ENCODE measurements at regions not wholly inside any gene's neighbourhood (a gene's known extent, or its start where the extent isn't known, plus 50 kb on each side); places are given as distances from the start of the nearest gene placed in this dataset.

GRCh38 chr13:80040981-80041317, 300.0 kb downstream of the SPRY2 start:
- no peak for DNase-seq
- CTCF ChIA-PET = no interaction called here
- Mint-ChIP-seq H3K27me3 (no peaks in the 10 kb centered on the region), H3K9me3 (no peaks in the 10 kb centered on the region), H3K4me1 (no peaks in the 10 kb centered on the region), H3K36me3 (no peaks in the 10 kb centered on the region), H3K4me3 (no peak overlapping the region), H3K27ac (no peak overlapping the region)

GRCh38 chr13:80040196-80040980, 300.5 kb downstream of the SPRY2 start:
- no peak overlapping the region for H3K4me3 Mint-ChIP-seq

GRCh38 chr13:80039000-80039399, 301.9 kb downstream of the SPRY2 start:
- no peak overlapping the region for H3K4me3 Mint-ChIP-seq
- CTCF ChIA-PET = no interaction called here
- H3K36me3 Mint-ChIP-seq = no peaks in the 10 kb centered on the region
- H3K9me3 Mint-ChIP-seq = no peaks in the 10 kb centered on the region
- H3K27me3 Mint-ChIP-seq = no peaks in the 10 kb centered on the region
- H3K27ac Mint-ChIP-seq = no peak overlapping the region
- no peaks in the 10 kb centered on the region for H3K4me1 Mint-ChIP-seq
- DNase-seq = no peak

More at GRCh38 chr13:80040196-80040980, 300.5 kb downstream of the SPRY2 start:
- Mint-ChIP-seq H3K9me3 (no peaks in the 10 kb centered on the region), H3K27me3 (no peaks in the 10 kb centered on the region), H3K4me1 (no peaks in the 10 kb centered on the region), H3K36me3 (no peaks in the 10 kb centered on the region), H3K27ac (no peak overlapping the region)
- CTCF ChIA-PET = no interaction called here
- no peak for DNase-seq

- no peak overlapping the region for H3K4me3 Mint-ChIP-seq
- CTCF ChIA-PET = no interaction called here
- H3K27me3 Mint-ChIP-seq = no peaks in the 10 kb centered on the region
- H3K4me1 Mint-ChIP-seq = no peaks in the 10 kb centered on the region
- no peaks in the 10 kb centered on the region for H3K36me3 Mint-ChIP-seq
- H3K27ac Mint-ChIP-seq = no peak overlapping the region
- no peak for DNase-seq
- H3K9me3 Mint-ChIP-seq = no peaks in the 10 kb centered on the region
Observed at GRCh38 chr13:80038371-80038770, 302.6 kb downstream of the SPRY2 start.

GRCh38 chr13:80037505-80037888, 303.4 kb downstream of the SPRY2 start:
- no peaks in the 10 kb centered on the region for H3K36me3 Mint-ChIP-seq
- no peaks in the 10 kb centered on the region for H3K27me3 Mint-ChIP-seq
- no peak overlapping the region for H3K4me3 Mint-ChIP-seq
- CTCF ChIA-PET = no interaction called here
- DNase-seq = no peak
- H3K9me3 Mint-ChIP-seq = no peaks in the 10 kb centered on the region
- no peak overlapping the region for H3K27ac Mint-ChIP-seq
- H3K4me1 Mint-ChIP-seq = no peaks in the 10 kb centered on the region

- DNase-seq = no peak
- H3K27ac Mint-ChIP-seq = no peak overlapping the region
- CTCF ChIA-PET = no interaction called here
- no peak overlapping the region for H3K4me3 Mint-ChIP-seq
- H3K9me3 Mint-ChIP-seq = no peaks in the 10 kb centered on the region
- H3K36me3 Mint-ChIP-seq = no peaks in the 10 kb centered on the region
- H3K27me3 Mint-ChIP-seq = no peaks in the 10 kb centered on the region
- no peaks in the 10 kb centered on the region for H3K4me1 Mint-ChIP-seq
Observed at GRCh38 chr13:80036845-80037504, 304.0 kb downstream of the SPRY2 start.

GRCh38 chr13:80035096-80035495, 305.8 kb downstream of the SPRY2 start:
- CTCF ChIA-PET = no interaction called here
- Mint-ChIP-seq H3K4me3 (no peak overlapping the region), H3K4me1 (no peaks in the 10 kb centered on the region), H3K36me3 (no peaks in the 10 kb centered on the region), H3K9me3 (no peaks in the 10 kb centered on the region), H3K27me3 (no peaks in the 10 kb centered on the region), H3K27ac (no peak overlapping the region)
- no peak for DNase-seq

- CTCF ChIA-PET = no interaction called here
- Mint-ChIP-seq H3K9me3 (no peaks in the 10 kb centered on the region), H3K4me1 (no peaks in the 10 kb centered on the region), H3K27me3 (no peaks in the 10 kb centered on the region), H3K27ac (no peak overlapping the region), H3K4me3 (no peak overlapping the region), H3K36me3 (no peaks in the 10 kb centered on the region)
- no peak for DNase-seq
Observed at GRCh38 chr13:80033951-80034350, 307.0 kb downstream of the SPRY2 start.

GRCh38 chr13:80033286-80033685, 307.6 kb downstream of the SPRY2 start:
- no peaks in the 10 kb centered on the region for H3K36me3 Mint-ChIP-seq
- H3K27me3 Mint-ChIP-seq = no peaks in the 10 kb centered on the region
- no peaks in the 10 kb centered on the region for H3K4me1 Mint-ChIP-seq
- H3K9me3 Mint-ChIP-seq = no peaks in the 10 kb centered on the region
- no peak overlapping the region for H3K27ac Mint-ChIP-seq
- CTCF ChIA-PET = no interaction called here
- no peak for DNase-seq
- H3K4me3 Mint-ChIP-seq = no peak overlapping the region

- Mint-ChIP-seq H3K27ac (no peak overlapping the region), H3K27me3 (no peaks in the 10 kb centered on the region), H3K9me3 (no peaks in the 10 kb centered on the region), H3K36me3 (no peaks in the 10 kb centered on the region), H3K4me3 (no peak overlapping the region), H3K4me1 (no peaks in the 10 kb centered on the region)
- no peak for DNase-seq
- CTCF ChIA-PET = no interaction called here
Observed at GRCh38 chr13:80030491-80030890, 310.4 kb downstream of the SPRY2 start.

GRCh38 chr13:80029170-80029569, 311.8 kb downstream of the SPRY2 start:
- Mint-ChIP-seq H3K9me3 (no peaks in the 10 kb centered on the region), H3K4me1 (no peaks in the 10 kb centered on the region), H3K4me3 (no peak overlapping the region), H3K36me3 (no peaks in the 10 kb centered on the region), H3K27me3 (no peaks in the 10 kb centered on the region), H3K27ac (no peak overlapping the region)
- CTCF ChIA-PET = no interaction called here
- no peak for DNase-seq

- no peak for DNase-seq
- Mint-ChIP-seq H3K9me3 (no peaks in the 10 kb centered on the region), H3K4me3 (no peak overlapping the region), H3K36me3 (no peaks in the 10 kb centered on the region), H3K27me3 (no peaks in the 10 kb centered on the region), H3K27ac (no peak overlapping the region), H3K4me1 (no peaks in the 10 kb centered on the region)
- CTCF ChIA-PET = no interaction called here
Observed at GRCh38 chr13:80022146-80022545, 318.8 kb downstream of the SPRY2 start.

GRCh38 chr13:80012251-80012650, 328.7 kb downstream of the SPRY2 start:
- CTCF ChIA-PET = no interaction called here
- Mint-ChIP-seq H3K4me3 (no peak overlapping the region), H3K27me3 (no peaks in the 10 kb centered on the region), H3K4me1 (no peaks in the 10 kb centered on the region), H3K9me3 (no peaks in the 10 kb centered on the region), H3K36me3 (no peaks in the 10 kb centered on the region), H3K27ac (no peak overlapping the region)
- no peak for DNase-seq

GRCh38 chr13:80011448-80012212, 329.3 kb downstream of the SPRY2 start:
- DNase-seq = no peak
- no peaks in the 10 kb centered on the region for H3K4me1 Mint-ChIP-seq
- CTCF ChIA-PET = no interaction called here

GRCh38 chr13:80010846-80011245, 330.1 kb downstream of the SPRY2 start:
- H3K27me3 Mint-ChIP-seq = no peaks in the 10 kb centered on the region
- CTCF ChIA-PET = no interaction called here
- H3K9me3 Mint-ChIP-seq = no peaks in the 10 kb centered on the region
- H3K4me1 Mint-ChIP-seq = no peaks in the 10 kb centered on the region
- DNase-seq = no peak
- no peak overlapping the region for H3K4me3 Mint-ChIP-seq
- H3K36me3 Mint-ChIP-seq = no peaks in the 10 kb centered on the region
- H3K27ac Mint-ChIP-seq = no peak overlapping the region

More at GRCh38 chr13:80011448-80012212, 329.3 kb downstream of the SPRY2 start:
- H3K9me3 Mint-ChIP-seq = no peaks in the 10 kb centered on the region
- no peak overlapping the region for H3K27ac Mint-ChIP-seq
- H3K27me3 Mint-ChIP-seq = no peaks in the 10 kb centered on the region
- H3K36me3 Mint-ChIP-seq = no peaks in the 10 kb centered on the region
- H3K4me3 Mint-ChIP-seq = no peak overlapping the region

Measured in activated naive CD4-positive, alpha-beta T cell treated with anti-CD3 and anti-CD28 coated beads, Interleukin-2, amount 10 ng/mL, durations not matched to agents 7 days and 5 days (primary cell).